ENCODE measurements at regions not wholly inside any gene's neighbourhood (a gene's known extent, or its start where the extent isn't known, plus 50 kb on each side); places are given as distances from the start of the nearest gene placed in this dataset.

DNA sequence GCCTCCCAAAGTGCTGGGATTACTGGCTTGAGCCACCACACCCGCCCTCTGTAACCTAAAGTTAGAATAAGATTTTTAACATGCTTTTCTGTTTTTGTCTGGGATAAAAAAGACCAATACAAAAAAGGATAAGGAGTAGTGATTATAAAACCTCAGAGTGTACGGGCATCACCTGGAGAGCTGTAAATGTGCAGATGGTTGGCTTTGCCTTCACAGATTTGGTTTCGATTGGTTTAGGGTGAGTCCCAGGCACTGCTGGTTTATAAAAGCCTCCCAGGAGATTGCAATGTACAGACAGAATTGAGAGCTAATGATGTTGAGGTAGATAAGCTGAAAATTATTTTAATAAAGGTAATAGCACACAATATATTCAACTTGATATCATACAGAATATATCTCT, 289.7 kb upstream of the FSHR start:
- Mint-ChIP-seq H3K36me3 (ENCODE audit: low read depth) (no peaks in the 10 kb centered on the region), H3K4me1 (ENCODE audit: low read depth) (no peaks in the 10 kb centered on the region), H3K27me3 (ENCODE audit: insufficient read depth) (no peaks in the 10 kb centered on the region; the same call in 1 of the 2 replicates), H3K9me3 (peaks cover 11% of the 10 kb centered on the region), H3K27ac (no peak overlapping the region), H3K4me3 (no peak overlapping the region)
- no peak for DNase-seq
- TF ChIP-seq, protein P1, sequence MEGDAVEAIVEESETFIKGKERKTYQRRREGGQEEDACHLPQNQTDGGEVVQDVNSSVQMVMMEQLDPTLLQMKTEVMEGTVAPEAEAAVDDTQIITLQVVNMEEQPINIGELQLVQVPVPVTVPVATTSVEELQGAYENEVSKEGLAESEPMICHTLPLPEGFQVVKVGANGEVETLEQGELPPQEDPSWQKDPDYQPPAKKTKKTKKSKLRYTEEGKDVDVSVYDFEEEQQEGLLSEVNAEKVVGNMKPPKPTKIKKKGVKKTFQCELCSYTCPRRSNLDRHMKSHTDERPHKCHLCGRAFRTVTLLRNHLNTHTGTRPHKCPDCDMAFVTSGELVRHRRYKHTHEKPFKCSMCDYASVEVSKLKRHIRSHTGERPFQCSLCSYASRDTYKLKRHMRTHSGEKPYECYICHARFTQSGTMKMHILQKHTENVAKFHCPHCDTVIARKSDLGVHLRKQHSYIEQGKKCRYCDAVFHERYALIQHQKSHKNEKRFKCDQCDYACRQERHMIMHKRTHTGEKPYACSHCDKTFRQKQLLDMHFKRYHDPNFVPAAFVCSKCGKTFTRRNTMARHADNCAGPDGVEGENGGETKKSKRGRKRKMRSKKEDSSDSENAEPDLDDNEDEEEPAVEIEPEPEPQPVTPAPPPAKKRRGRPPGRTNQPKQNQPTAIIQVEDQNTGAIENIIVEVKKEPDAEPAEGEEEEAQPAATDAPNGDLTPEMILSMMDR (IDR thresholded peaks at IDR 0.05) = no peak

DNA sequence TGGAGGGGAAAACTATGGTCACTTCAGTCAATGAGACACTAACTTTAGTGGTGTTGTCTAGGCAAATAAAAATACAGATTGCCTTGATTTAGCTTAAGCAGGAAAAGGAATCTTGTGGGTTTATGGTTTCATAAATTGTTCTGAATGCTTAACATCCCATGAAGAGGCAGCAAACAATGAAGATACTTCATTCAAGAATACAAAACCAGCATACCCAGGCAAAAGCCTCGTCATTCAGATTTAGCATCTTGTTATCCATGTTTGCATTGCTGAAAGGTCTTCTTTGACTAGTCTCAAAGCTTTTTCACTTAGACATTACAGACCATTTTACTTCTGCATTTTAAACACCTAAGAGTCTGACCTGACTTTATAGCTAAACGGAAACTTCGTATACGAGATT, 272.7 kb upstream of the FSHR start:
- TF ChIP-seq, protein P1 (IDR thresholded peaks at IDR 0.05) = no peak
- peaks cover 56% of the 10 kb centered on the region for H3K9me3 Mint-ChIP-seq
- H3K4me1 Mint-ChIP-seq (ENCODE audit: low read depth) = no peaks in the 10 kb centered on the region
- H3K4me3 Mint-ChIP-seq = no peak overlapping the region
- no peak overlapping the region for H3K27ac Mint-ChIP-seq
- H3K27me3 Mint-ChIP-seq (ENCODE audit: insufficient read depth) = no peaks in the 10 kb centered on the region; the same call in 1 of the 2 replicates
- DNase-seq = no peak
- peaks cover 6% of the 10 kb centered on the region for H3K36me3 Mint-ChIP-seq (ENCODE audit: low read depth)

DNA sequence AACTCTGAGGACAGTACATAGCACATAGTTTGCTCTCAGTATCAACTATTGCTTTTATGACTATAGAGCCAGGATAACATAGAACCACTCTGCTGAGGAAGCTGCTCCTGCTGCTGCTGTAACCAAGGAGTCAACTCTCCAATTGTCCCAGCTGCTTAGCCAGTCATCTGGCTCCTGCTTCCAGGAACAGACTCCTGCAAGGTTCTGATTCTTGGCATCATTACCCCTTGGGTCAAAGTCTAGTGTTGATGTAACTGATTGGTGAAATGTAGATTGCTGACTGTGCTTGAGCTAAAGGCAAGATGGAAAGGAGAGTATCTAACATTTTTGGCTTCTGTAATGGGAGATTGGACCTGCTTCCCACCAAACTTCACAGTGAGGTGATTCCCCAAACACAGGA, 261.9 kb upstream of the FSHR start:
- Mint-ChIP-seq H3K4me1 (ENCODE audit: low read depth) (no peaks in the 10 kb centered on the region), H3K27ac (no peak overlapping the region), H3K36me3 (ENCODE audit: low read depth) (no peaks in the 10 kb centered on the region), H3K27me3 (ENCODE audit: insufficient read depth) (no peaks in the 10 kb centered on the region), H3K9me3 (peaks cover 37% of the 10 kb centered on the region), H3K4me3 (no peak overlapping the region)
- DNase-seq = no peak
- TF ChIP-seq, protein P1 (IDR thresholded peaks at IDR 0.05) = no peak

DNA sequence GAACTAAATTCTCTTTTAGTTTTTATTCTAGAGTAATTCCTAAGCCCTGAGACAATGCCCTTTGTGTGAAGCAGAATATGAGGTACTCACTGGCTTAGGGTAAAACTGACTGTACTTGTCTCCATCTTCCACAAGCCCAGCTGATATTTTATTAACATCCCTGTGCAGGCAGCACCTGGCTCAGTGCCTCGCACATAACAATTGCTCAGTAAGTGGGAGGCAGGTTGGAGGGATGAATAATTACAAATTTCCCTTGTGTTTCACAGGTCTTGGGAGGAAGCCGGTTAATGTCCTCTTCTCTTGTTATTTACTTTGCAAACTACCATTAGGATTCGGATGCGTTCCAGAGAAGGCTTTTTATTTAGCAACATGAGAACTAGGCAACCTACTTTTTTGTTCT, 249.8 kb upstream of the FSHR start:
- Mint-ChIP-seq H3K27ac (no peak overlapping the region), H3K9me3 (peaks cover 57% of the 10 kb centered on the region), H3K4me3 (no peak overlapping the region), H3K27me3 (ENCODE audit: insufficient read depth) (no peaks in the 10 kb centered on the region), H3K4me1 (ENCODE audit: low read depth) (no peaks in the 10 kb centered on the region), H3K36me3 (ENCODE audit: low read depth) (no peaks in the 10 kb centered on the region)
- no peak for DNase-seq
- TF ChIP-seq, protein P1 (IDR thresholded peaks at IDR 0.05) = no peak

DNA sequence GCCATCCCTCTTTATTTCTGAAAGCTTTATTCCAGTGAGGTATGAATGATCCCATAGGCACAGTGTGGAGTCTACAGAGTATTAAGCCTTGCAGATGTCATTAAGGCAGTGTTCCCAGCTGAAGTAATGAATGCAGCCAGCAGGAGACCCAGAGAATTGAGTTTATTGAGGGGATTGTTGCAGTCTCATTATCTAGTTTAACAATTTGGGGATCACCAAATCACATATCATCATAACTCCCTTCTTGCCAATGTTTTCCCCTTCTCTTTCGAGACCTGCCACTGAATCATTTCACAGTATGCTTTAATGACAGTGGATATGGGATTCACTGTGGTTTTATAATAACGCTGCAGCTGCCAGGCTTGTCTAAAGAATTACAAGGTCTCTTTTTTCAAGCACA, 249.3 kb upstream of the FSHR start:
- Mint-ChIP-seq H3K4me3 (no peak overlapping the region), H3K27me3 (ENCODE audit: insufficient read depth) (no peaks in the 10 kb centered on the region)

More for the DNA sequence above, 249.3 kb upstream of the FSHR start:
- TF ChIP-seq, protein P1 (IDR thresholded peaks at IDR 0.05) = no peak
- Mint-ChIP-seq H3K36me3 (ENCODE audit: low read depth) (no peaks in the 10 kb centered on the region), H3K4me1 (ENCODE audit: low read depth) (no peaks in the 10 kb centered on the region), H3K9me3 (peaks cover 52% of the 10 kb centered on the region), H3K27ac (no peak overlapping the region)
- DNase-seq = no peak
